ENCODE measurements at regions not wholly inside any gene's neighbourhood (a gene's known extent, or its start where the extent isn't known, plus 50 kb on each side); places are given as distances from the start of the nearest gene placed in this dataset.
"Not testable (repeated sequence)": the region's sequence is repeated elsewhere in the genome, so short reads cannot be mapped to it uniquely, and the experiment has no call there.

DNA sequence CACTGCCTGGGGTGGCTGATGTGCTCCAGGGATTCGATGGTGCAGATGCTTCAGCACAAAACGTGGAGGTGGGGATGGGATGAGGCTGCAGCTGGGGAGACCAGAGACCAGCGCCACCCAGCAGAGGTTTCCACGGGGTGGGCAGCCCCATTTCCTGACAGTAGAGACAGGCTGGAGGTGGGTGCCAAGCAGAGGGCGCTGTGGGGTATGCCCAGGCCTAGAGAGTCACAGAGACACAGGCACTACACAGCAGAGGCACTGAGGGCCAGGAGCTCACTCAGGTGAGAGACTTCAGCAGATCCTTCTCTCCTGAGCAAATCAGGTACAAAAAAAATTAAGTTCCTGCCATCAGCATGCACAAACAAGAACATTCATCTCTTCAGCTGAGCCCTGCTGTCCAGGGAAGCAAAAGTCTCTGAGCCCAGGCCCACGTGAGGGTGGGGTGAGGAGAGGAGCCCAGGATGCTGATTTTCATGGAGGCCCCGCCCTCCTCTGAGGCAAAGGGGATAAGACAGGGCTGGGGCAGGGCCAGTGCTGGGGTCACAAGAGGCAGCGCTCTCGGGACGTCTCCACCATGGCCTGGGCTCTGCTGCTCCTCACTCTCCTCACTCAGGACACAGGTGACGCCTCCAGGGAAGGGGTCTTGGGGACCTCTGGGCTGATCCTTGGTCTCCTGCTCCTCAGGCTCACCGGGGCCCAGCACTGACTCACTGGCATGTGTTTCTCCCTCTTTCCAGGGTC, 53.1 kb downstream of the GGTLC2 start:
- no peak for DNase-seq

- DNase-seq, result no peak
These were observed 53.9 kb downstream of the GGTLC2 start for GRCh38 chr22:22698263-22698750.

- DNase-seq, result no peak
These were observed 56.2 kb downstream of the GGTLC2 start for GRCh38 chr22:22700631-22701030.

- not testable (repeated sequence) for DNase-seq
These were observed 57.1 kb downstream of the GGTLC2 start for GRCh38 chr22:22701557-22701956.

GRCh38 chr22:22702237-22703202, 58.1 kb downstream of the GGTLC2 start:
- DNase-seq, result no peak

DNA sequence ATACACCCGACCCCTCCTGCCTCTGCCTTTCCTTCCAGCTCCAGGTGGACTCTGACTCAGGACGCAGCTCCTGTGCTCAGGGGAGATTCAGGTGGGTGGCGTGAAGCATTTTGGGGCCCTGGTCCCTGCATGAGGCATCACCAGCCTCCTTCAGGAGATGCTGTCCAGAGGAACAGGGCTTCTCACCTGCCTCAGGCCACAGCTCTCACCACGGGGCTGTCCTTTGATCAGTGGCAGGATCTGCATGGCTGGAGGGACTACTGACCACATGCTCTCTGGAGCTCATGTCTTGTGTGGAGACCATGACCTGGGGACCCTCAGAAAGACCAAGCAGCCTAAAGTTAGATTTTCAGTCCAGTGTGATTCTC, 58.8 kb downstream of the GGTLC2 start:
- no peak for DNase-seq

DNA sequence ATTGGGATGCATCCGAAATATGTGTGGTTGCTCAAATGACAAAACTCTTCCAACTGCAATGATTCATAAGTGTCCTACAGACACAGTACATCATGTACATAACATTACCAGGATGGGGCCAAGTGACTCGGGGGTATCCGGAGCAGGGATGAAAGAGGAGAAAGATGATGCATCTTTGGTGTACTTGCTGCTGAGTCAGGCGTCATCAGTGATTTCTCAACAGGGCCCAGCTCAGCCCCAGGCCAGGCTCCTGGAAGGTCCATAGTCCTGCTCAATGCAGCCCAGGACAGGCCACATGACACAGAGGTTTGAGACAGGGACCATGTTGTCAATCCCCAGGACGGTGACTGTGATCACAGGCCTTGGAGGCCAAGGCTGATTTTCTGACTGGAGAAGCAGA, 59.3 kb downstream of the GGTLC2 start:
- DNase-seq, result no peak

DNA sequence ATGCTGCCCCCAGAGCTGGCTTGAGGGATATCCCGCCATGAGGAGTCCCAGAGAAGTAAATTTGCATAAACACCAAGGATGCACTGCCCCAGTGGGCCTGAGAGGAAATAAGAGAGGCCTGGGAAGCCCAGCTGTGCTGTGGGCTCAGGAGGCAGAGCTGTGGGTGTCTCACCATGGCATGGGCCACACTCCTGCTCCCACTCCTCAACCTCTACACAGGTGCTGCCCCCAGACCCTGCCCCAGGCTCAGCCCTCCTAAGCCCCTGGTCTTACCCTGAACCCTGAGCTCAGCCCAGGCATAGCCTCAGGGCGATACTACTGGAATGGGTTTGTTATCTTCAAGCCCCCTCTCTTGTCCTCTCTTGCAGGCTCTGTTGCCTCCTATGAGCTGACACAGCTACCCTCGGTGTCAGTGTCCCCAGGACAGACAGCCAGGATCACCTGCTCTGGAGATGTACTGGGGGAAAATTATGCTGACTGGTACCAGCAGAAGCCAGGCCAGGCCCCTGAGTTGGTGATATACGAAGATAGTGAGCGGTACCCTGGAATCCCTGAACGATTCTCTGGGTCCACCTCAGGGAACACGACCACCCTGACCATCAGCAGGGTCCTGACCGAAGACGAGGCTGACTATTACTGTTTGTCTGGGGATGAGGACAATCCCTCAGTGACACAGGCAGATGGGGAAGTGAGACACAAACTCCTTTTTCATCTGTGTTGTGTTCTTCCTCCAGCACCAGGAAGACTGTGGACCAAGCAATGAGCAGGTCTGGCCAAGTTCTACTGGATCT, 59.9 kb downstream of the GGTLC2 start:
- DNase-seq, result no peak

DNA sequence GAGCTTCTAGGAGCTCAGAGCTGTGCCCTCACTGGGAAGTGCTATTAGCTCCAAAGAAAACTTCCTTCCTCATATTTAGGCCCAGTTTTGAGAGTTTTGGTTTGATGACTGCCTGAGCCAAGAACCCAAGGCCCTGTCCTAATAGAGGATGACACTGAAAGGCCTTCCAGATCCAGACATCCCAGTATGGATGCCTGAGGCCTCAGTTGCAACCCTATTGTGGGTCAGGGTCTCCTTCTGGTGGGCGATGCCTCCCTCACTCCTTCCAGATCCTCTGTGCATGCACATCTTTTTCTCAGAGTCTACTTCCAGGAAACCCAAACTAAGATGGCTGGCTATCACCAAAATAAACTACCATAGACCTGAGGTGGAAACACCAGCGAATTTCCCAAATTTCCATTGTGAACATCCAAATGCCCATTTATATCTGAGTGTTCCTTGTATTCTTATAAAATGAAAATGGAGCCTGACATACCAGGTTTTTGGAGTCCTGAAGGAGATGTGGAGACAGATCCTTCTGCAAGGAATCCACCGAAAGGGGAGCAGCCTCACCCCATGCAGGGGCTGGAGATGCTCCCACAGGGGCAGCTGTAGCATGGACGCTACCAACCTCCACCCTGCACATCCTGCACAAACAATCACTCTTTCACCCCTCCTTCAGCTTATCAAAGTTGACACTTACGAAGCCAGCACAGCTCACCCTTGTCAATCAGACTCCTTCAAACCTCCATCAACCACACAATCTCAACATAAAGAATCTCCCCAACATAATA, 61.1 kb downstream of the GGTLC2 start:
- DNase-seq, result no peak

DNA sequence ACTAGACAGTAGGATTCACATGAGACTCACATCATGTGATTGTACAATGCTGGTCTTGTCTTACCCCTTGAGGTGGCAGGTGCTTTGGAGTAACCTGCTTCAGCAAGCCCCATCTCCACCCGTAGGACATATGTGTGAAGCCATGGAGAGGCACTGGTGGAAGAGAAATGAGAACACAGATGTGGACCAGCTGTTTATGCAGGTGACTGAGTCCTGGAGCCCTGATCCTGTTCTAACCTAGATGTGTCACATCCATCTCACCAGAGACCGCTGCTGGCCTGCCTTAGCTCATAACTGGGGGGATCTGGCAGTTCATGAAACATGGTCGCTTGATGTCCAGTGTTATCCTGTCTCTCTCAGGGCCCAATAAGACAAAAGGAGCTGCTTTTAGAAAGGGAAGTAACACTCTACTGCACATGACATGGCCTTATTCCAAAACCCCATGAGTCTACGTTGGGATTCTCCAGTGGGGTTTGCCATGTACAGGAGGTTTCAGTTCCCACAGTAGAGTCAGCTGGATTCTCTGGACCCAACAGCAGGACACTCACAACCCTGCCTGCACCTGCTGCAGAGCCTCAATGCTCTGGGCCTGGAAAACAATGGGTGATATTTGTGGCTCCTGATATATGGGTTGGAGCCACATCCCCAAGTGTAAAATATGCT, 62.0 kb downstream of the GGTLC2 start:
- DNase-seq, result no peak

DNA sequence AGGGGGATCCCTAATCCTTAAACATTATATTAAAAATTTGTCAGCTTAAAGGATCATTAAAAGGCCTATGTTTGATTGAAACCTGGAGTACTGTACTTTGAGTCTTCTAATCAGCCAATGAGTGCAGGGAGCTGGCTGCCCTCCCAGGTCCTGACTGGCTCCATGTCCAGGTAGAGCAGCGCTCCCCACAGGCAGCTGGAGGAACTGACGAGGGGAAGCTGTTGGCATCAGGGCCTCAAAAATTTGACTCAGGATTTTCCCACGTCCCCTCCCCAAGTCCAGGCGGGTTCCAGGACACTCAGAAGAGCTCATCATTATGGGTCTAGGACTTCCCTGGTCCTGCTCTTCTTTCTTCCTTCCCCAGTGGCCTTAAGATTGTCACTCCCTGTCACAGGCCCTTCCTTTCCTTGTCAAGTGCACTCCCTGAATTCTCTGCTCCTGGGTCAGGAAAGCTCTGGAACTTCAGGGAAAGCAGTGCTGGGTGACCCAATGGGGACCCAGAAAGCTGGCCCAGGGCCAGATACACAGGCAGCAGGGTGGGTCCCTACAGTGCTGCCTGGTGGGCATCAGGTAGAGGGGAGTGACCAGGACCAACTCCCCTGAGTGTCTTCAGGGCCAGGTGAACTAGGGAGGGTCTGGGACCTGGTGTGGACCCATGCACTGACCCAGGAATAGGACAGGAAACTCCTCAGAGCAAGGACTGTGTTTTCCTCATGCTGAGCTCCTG, 65.5 kb downstream of the GGTLC2 start:
- no peak for DNase-seq

GRCh38 chr22:22710719-22711531, 66.5 kb downstream of the GGTLC2 start:
- no peak for DNase-seq

- DNase-seq, result no peak
These were observed 67.1 kb downstream of the GGTLC2 start for GRCh38 chr22:22711532-22711913.

DNA sequence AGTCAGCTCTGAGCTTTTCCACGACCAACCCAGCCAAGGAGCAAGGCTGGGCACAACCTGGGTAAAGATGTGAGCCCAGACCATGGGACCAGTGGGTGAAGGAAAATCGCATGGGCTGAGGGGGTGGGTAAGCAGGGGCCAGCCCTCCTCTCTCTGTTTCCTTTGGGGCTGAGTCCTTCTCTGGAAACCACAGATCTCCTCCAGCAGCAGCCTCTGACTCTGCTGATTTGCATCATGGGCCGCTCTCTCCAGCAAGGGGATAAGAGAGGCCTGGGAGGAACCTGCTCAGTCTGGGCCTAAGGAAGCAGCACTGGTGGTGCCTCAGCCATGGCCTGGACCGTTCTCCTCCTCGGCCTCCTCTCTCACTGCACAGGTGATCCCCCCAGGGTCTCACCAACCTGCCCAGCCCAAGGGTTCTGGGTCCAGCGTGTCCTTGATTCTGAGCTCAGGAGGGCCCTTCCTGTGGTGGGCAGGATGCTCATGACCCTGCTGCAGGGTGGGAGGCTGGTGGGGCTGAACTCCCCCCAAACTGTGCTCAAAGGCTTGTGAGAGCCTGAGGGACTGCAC, 67.8 kb downstream of the GGTLC2 start:
- DNase-seq, result no peak

- DNase-seq, result no peak
These were observed 68.4 kb downstream of the GGTLC2 start for GRCh38 chr22:22712666-22713365.

GRCh38 chr22:22713416-22713815, 69.0 kb downstream of the GGTLC2 start:
- no peak for DNase-seq

DNA sequence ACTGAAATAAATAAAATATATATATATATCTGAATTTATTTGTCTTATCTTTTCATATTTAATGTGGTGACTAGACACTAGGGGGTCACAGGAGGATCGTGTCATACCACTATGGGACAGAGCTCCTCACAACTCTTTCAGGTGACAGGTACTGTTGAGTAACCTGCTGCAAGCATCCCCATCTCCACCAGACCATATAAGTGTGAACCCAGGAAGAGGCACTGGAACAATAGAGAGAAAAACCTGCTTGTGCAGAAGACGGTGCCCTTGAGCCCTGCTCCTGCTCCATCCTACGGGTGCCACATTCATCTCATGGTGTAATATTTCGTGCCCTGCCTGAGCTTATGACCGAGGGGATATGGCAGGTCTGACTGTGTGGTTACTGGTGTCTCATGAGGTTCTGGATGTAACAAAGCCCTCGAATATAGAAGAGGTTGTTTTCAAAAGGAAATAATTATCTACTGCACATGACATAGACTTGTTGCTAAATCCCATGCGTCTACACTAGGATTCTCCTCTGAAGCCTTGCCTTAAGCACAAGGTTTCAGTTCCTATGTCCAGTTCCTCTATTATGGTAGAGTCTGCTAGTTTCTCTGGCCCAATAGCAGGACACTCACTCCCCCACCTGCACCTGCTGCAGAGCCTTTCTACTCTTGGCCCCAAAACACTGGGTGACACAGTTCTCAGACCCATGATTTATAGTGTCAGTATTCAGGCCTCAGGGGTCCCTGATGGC, 70.4 kb downstream of the GGTLC2 start:
- no peak for DNase-seq

GRCh38 chr22:22716136-22716665, 71.8 kb downstream of the GGTLC2 start:
- DNase-seq, result no peak

All from occipital lobe (tissue), 1 donor.